DMS 273 (cell line): ENCODE measurements at regions not wholly inside any gene's neighbourhood (a gene's known extent, or its start where the extent isn't known, plus 50 kb on each side); places are given as distances from the start of the nearest gene placed in this dataset.
"Not testable (repeated sequence)": the region's sequence is repeated elsewhere in the genome, so short reads cannot be mapped to it uniquely, and the experiment has no call there.

ENCODE experiments used
- DNase-seq: peaks from one replicate; lab custom pipeline; 2025; ENCODE audit not compliant: unreplicated experiment; lab: John Stamatoyannopoulos, UW

DNA sequence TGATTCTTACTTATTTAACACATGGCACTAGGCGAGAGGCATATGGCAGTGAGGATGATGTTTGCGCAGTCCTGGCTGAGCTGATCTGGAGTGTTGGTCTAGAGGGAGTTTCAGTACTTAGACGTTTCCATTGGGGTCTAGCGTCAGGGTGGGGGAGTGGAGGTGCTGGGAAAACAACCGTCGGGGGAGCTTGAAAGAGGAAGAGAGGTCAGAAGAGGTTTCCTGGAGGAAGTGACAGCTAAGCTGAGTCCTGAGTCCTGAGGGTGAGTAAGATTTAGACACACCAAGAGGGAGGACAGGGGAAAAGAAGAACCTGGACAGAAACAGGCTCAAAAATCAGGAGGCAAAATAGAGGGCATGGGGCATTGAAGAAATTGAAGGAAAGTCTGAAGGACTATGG, 81.4 kb downstream of the ALOX5AP start:
- DNase-seq: no peak

DNA sequence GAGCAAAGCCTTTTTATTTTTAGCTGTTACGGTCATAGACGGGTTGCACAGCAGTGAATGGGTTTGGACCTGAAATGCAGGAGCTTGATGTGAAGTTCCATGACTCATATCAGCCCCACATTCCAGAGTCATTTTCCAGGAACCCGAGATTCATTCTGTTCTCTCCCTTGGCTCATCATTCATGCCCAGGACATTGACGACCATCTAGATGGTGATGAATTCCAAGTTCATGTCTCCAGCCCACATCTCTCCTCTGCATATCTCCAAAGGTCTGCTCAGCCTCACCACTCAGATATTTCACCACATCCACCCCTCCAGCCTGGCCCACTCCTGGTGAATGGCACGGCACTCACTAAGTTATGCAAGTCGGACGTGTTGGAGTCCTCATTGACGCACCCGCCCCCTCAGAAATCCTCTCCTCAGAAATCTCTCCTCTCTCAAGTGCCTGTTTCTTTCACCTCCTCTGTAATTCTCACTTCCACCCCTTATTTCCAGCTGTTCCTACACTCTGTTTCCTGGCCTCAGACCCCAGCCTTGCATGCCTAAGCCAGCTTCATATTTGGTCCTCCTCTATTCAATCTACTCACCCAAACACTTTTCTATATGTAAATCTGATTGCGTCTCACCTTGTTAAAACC, 83.1 kb downstream of the ALOX5AP start:
- no peak for DNase-seq

DNA sequence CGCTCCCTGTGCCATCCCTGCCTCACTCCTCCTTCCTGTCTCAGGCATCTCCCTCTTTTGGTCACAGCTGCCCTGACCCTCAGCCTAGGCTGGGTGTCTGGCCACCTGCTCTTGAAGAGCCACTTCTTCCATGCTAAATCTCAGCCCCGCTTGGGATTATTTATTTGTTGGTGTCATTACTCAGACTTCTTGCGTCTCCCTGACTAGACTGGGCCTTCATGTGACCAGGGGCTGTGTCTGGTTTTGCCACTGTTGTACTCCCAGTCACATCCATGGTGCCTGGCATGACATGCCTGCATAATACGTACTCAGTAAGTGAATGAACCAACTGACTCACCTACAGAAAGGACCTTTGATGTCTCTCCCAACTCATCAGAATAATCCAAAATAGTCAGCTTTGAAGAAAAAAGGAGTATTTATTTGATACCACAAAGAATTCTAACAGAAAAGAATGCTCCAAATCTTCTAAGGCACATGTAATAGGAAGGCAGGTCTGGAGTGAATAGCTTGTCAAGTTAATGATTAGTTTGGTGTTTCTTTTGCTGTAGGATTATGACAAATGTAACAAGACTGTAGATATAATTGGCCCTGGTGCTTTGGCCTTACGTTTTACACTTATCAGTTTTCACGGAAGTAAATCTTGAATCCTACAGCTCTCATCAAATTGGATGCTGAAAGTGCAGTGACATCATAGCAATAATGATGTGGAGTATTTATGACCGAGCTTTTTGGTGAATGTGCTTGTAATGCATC, 84.0 kb downstream of the ALOX5AP start:
- no peak for DNase-seq

DNA sequence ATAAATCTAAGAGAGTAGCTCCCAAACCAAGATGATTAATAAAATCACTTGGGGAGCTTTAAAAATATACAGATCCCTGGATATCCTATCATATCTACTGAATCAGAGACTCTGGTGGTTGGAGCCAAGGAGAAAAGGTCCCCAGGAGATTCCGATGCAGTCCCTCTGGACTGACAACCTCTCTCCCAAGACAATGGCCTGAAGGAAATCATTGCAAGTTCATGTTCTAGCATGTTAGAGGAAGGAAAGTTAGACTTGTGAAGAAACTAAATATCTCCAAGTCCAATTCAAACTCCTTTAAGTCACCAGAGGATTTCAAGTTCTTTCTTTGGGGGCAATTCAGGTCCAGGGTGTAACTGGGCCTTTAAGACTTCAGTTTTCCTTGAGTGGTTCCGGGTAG, 84.7 kb upstream of the MEDAG start:
- DNase-seq: no peak

DNA sequence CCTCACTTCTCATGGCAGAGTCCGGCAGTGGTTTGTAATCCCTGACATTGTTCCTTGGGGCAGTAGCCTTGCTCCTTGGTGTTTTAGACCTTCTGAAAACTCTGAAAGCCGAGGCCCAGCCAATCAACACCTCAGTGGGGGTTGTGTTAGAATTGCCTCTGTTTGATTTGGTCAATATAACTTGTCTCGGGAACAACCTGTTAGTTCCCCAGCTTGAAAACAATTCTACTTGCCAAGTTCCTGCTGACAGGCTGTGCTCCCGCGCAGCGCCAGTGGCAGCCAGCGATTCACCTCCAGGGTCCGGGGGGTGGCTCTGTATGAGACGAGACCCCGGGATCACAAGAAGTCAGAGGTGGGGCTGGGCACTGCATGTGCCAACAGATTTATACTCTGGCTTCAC, 81.4 kb upstream of the MEDAG start:
- no peak for DNase-seq

DNA sequence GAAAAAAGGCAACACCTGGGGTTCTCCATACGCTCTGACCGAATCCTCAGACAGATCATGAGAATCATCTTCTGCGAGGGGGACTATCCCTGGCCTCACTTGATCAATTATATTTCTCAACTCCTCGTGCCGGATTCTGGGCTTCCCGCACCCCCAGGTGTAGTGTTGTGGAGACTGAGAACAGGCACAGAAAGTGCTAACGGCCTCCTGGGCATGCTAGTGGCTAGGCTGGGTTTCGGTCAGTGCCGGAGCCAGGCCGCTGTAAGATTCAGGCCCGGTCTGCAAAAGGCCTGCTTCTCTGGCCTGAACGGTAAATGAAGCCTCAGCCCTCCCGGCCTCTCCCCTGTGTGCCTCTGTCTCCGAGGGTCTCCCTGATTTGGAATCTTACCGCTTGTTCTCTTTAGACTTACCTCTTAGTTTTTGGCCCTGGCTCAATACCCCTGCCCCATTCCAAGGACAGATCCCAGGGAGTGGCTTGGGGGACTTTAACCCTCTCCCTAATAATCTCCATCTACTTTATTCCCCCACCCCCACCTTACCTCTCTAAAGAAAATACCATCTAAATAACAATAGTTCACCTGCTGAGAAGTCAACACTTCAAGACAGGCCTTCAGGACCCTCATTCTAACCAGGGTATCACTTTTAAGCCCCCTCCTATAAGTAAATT, 79.0 kb upstream of the MEDAG start:
- no peak for DNase-seq

DNA sequence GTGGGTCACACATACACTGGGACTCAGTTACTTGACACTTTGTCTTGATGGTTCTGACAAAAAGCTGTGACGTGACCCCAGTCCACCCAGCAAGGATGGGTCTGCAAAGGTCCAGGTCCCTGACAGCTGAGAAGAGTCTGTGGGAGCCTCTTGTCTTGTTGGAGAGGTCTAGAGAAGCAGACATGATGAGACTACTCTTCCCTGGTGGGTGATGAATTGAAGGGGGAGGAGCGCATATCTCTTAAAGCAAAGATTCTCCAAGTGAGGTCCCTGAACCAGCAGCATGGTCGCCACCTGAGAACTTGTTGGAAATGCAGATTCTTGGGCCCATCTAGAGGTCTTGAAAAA, 78.5 kb upstream of the MEDAG start:
- DNase-seq: no peak

DNA sequence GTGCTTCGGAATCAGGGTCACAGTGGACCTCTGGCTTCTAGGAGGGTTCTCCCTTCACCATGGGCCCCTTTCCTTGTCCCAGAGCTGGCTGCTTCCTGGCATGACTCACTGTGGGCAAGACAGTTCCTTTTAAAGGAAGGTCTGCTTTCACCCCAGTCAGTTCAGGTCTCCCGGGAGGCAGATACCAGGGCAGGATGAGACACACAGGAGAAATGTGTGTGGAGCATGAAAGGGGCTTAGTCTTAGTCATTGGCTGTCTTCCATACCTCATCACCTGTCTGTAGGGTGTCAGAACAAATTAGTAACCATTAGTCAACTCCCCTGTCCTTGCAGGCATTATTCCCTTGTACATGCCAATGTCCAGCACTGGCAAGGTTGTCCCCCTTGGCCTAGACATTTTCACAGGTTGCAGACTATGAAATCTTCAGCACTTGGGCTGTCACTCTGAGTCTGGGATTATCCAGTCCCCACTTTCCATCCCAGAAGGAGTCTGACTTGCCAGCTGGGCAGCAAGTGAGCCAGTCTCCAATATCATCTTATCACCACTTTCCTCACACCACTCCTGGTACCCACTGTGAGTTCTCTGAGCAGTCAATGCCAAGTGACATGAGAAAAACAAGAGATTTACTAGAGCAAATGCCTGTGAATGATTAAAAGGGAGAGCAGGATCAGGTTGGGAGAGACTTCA, 76.8 kb upstream of the MEDAG start:
- DNase-seq: no peak

DNA sequence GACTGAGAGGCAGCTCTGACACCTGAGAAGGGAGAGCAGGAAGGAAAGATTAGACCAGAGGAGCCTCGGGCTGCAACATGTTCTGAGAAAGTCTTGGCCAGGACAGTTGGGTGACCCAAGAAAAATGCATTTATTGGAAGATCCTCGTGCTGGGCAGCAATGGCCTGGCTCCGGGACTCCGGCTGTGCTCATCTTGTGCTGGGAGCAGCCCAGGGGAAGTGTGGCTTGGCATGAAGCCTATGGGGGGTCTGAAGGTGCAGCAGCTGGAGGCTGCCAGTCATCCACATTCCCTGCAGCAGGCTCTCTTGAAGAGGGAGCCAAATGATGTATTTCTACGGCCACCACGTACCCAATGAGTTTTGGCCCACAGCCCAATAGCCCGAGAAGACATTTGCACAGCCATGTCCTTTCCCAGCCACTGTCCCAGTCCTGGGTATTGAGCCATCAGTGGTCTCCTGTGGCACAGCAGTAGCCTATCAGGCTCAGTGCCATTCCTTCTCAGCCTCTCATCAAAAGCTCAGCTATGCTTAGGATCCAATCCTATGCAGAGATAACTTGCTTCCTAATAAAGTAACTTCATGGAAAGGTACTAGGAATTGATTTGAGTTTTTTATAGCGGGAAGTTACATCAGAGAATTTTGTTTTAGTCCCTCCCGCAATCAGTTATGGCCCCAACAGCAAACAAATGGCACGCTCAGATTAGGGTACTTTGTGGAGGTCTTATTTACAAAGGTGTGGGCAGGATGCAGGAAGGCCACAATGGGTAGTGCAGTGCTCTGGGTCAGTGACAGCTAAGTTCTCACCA, 76.0 kb upstream of the MEDAG start:
- DNase-seq: no peak

DNA sequence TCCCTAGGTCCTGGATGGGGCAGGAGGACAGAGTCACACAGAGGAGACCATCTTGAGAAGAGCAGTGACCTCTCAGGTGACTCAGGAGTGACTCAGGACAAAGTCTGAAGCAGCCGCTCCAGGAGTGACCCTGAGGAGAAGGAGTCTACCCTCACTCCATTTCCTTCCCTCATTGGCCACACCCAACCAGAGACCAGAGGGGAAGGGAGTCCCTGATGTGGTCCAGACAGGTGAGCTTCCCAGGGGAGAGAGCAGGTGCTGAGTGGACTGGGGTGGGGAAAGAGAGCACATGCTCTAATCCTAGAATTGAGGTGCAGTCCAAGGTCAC, 75.5 kb upstream of the MEDAG start:
- DNase-seq: no peak

DNA sequence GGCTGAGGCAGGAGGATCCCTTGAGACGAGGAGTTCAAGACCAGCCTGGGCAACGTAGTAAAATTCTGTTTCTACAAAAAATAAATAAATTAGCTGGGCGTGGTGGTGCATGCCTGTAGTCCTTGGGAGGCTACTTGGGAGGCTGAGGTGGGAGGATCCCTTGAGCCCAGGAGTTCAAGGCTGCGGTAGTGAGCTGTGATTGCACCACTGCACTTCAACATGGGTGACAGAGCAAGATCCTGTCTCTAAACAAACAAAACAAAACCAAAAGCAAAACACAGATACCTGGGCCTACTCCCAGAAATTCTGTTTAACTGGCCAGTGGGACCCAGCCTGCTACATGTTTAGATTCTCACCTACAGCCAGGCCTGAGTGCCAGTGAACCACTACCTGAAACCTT, 74.6 kb upstream of the MEDAG start:
- DNase-seq: no peak

DNA sequence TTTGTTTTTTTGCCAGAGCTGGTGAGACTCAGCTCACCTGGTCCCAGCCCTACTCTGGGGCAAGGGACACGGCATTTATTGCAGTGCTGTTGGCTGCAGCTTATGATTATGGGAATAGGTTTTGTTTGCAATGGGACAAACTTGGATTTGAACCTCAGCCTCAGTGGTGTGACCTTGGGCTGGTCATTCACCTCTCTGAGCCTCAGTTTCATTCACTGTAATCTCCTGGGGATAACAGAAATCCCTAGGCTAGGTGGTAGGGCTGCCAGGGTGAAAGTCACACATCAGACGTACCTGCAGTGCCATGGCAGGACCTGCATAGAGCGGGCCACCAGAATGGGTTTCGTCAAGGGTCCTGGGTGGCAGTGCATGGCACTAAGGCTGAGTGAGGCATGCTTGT, 73.7 kb upstream of the MEDAG start:
- no peak for DNase-seq

DNA sequence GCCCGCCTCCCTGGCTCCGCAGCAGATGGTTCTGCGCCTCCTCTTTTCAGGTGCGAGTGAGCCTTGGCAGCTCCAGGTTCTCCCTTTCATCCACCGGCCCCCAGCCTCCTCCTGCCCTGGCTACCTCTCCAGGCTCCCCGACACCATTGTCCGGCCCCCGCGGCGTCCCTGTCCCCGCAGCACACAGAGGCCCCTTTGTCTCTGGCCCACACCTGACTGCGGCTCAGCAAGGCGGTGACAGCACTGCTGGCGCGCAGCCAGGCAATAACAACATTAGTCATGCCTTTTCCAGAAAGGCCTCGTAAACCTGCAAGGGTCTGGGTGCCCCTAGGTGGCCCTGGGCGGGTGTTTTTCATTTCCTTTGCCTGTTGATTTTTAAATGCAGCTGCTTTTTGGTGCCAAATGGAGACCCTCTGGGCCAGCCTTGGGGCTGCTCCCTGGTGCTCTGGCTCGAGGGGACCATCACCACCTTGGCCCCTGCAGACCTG, 73.2 kb upstream of the MEDAG start:
- peak; percentile 66 for DNase-seq

DNA sequence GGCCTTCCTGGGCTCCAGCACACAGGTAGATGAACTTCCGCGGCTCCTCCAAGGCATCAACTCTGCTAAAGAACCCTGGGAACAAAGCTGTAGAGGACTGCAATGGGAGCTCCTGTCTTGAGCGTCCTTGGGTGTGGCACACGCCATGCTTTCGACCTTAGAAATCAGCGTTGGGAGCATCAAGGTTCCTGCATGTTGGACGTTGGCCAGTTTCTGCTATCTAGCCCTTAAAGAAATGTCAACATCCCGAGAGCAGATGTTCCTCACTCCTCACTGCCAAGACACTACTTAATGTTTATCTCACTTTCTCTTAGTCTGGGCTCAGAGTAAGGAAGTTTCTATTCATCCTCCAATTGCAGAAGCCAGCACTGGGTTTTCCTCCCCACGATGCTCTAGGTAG, 70.6 kb upstream of the MEDAG start:
- peak; percentile 53 for DNase-seq

DNA sequence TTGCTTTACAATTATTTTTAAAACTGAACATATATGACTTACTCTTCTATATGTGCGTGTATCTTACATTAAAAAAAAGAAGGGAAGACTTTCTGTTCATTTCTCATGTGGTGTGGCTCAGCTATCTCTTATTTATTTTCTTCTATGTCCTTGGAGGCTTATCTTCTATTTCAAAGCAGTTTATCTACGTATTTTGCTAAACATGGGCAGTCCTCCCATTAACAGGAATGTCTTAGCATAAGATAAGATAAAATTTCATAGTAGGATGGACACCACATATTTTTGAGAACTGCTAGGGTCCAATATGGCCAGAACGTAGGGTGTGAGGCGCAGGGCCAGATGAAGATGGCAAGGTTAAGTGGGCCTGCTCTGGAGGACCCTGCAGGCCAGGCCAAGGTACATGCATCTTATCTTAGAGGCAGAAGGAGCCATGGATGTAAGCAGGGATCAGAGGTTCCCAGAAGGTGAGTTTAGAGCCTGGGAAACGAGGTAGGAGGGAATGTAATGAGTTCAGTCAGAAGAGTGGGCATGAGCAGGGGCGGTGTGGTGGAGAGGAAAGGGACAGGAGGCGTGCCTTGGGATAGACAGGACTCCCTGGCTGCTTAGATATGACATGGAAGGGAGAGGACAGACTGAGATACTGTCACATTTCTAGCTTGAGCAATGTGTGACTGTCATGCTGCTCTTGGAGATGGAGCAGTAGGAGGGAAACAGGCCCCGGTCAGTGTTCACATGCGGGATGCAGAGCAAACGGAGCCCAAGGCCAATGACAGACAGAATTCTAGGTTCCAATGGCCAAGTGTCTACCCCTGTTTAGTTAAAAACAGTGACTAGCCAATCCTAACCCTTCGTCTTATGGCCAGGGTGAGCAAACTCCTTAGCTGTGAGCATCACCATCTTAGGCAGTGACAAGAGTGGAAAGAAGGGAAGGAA, 68.6 kb upstream of the MEDAG start:
- no peak for DNase-seq

DNA sequence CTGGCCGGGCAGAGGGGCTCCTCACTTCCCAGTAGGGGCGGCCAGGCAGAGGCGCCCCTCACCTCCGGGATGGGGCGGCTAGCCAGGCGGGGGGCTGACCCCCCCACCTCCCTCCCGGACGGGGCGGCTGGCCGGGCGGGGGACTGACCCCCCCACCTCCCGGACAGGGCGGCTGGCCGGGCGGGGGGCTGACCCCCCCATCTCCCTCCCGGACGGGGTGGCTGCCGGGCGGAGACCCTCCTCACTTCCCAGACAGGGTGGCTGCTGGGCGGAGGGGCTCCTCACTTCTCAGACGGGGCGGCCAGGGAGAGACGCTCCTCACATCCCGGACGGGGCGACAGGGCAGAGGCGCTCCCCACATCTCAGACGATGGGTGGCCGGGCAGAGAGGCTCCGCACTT, 66.4 kb upstream of the MEDAG start:
- DNase-seq: not testable (repeated sequence)

DNA sequence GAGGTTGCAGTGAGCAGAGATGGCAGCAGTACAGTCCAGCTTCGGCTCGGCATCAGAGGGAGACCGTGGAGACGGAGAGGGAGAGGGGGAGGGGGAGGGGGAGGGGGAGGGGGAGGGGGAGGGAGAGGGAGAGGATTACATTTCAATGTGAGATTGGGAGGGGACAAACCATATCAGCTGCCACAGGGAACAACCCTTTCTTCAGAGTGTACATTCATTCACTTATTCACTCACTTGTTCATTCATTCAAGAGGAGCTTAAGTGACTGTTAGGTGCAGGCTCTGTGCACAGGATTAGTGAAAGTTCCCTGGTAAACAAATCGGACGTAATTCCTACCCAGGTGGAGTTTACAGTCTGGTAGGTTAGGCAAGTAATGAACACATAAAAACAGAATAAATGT, 65.6 kb upstream of the MEDAG start:
- DNase-seq: no peak

DNA sequence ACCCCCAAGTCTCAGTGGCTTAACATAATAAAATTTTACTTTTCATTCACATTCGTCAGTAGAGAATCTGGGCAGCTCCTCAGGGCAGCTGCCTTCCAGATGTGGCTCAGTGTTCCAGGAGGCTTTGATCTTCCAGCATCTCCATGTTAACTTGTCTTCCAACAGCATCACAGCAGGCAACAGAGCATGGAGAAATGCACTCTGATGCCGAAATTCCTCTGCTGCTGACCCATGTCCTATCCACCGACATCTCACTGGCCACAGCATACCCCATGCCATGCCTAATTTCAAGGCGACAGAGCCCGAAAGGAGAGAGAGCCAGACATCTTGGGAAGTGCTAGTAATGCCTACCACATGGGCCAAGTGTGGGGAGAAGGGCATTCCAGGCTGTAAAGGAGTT, 64.9 kb upstream of the MEDAG start:
- no peak for DNase-seq

DNA sequence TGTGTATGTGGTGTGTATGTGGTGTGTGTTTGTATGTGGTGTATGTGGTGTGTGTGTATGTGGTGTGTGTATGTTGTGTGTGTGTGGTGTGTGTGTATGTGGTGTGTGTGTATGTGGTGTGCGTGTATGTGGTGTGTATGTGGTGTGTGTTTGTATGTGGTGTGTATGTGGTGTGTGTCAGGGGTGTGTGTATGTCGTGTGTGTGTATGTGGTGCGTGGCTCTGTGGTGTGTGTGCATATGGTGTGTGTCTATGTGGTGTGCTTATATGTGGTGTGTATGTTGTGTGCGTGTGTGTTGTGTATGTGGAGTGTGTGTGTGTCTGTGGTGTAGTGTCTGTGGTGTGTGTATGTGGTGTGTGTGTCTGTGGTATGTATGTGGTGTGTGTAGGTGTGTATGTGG, 62.5 kb upstream of the MEDAG start:
- DNase-seq: no peak
